ENCODE measurements at regions not wholly inside any gene's neighbourhood (a gene's known extent, or its start where the extent isn't known, plus 50 kb on each side); places are given as distances from the start of the nearest gene placed in this dataset.
"Not testable (repeated sequence)": the region's sequence is repeated elsewhere in the genome, so short reads cannot be mapped to it uniquely, and the experiment has no call there.

GRCh38 chr1:4171480-4172450 lies 271.7 kb upstream of the C1orf174 start:
- no peak for DNase-seq (ENCODE audit: low spot score)

- DNase-seq (ENCODE audit: low spot score), result peak; percentile 17
Measured at GRCh38 chr1:4172644-4173599, 272.9 kb upstream of the C1orf174 start.

GRCh38 chr1:4173731-4174130 lies 273.7 kb upstream of the C1orf174 start:
- no peak for DNase-seq (ENCODE audit: low spot score)

GRCh38 chr1:4174291-4175200 lies 274.5 kb upstream of the C1orf174 start:
- no peak for DNase-seq (ENCODE audit: low spot score)

GRCh38 chr1:4175566-4176405 lies 275.7 kb upstream of the C1orf174 start:
- DNase-seq (ENCODE audit: low spot score), result no peak

GRCh38 chr1:4176841-4177240 lies 276.8 kb upstream of the C1orf174 start:
- DNase-seq (ENCODE audit: low spot score), result no peak

GRCh38 chr1:4177425-4178150 lies 277.5 kb upstream of the C1orf174 start:
- no peak for DNase-seq (ENCODE audit: low spot score)

GRCh38 chr1:4178501-4179113 lies 278.5 kb upstream of the C1orf174 start:
- no peak for DNase-seq (ENCODE audit: low spot score)

- DNase-seq (ENCODE audit: low spot score), result peak; percentile 33
Measured at GRCh38 chr1:4179914-4180735, 280.1 kb upstream of the C1orf174 start.

GRCh38 chr1:4186486-4186885 lies 286.4 kb upstream of the C1orf174 start:
- DNase-seq (ENCODE audit: low spot score), result not testable (repeated sequence)

GRCh38 chr1:4203501-4203900 lies 303.4 kb upstream of the C1orf174 start:
- no peak for DNase-seq (ENCODE audit: low spot score)

- DNase-seq (ENCODE audit: low spot score), result no peak
Measured at GRCh38 chr1:4207183-4207582, 307.1 kb upstream of the C1orf174 start.

- DNase-seq (ENCODE audit: low spot score), result no peak
Measured at GRCh38 chr1:4207842-4208692, 308.0 kb upstream of the C1orf174 start.

GRCh38 chr1:4210043-4210442 lies 310.0 kb upstream of the C1orf174 start:
- DNase-seq (ENCODE audit: low spot score), result no peak

GRCh38 chr1:4212796-4213195 lies 312.7 kb upstream of the C1orf174 start:
- DNase-seq (ENCODE audit: low spot score), result no peak

- no peak for DNase-seq (ENCODE audit: low spot score)
Measured at GRCh38 chr1:4213366-4213973, 313.4 kb upstream of the C1orf174 start.

GRCh38 chr1:4214826-4215225 lies 314.8 kb upstream of the C1orf174 start:
- DNase-seq (ENCODE audit: low spot score), result no peak
